NCI-H345 (cell line): ENCODE measurements at regions not wholly inside any gene's neighbourhood (a gene's known extent, or its start where the extent isn't known, plus 50 kb on each side); places are given as distances from the start of the nearest gene placed in this dataset.

Experiments used
- DNase-seq: peaks from one replicate; lab custom pipeline; 2025; lab: John Stamatoyannopoulos, UW

DNA sequence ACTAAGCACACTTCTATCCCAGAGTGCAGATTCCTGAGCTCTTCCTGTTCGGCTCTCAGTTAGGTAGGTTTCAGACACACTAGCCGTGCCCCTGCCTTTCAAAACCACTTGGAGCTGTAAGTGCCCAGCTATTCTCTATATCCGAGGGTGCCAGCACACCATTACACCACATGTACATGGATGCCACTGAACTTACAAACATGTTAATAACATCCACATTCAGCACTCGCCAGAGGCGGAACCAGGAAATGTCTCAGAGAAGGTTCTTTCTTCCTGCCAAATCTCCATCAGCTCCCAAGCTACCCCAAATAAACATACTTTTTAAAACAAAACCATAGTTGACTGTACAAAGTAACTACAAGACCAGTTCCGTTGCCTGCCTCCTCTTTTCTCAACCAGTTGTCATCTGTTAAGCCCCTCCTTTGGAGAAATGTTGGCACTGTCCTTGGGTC is 78.4 kb upstream of the CTTNBP2NL start:
- no peak for DNase-seq

DNA sequence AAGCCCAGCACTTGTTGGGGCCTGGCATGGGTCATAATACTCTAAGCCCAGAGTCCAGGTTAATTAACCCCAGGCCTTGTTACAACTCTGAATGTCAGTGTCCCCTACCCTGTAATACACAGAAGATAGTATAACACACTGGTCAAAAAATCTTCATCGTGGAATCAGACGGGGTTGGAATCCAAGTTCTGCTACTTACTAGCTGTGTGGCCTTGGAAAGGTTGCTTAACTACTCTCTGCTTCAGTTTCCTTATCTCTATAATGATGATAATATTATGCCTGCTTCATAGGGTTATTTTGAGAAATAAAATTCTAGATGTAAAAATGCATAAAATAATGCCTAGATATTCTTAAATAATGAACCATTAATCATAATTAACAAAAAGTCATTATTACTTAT is 77.8 kb upstream of the CTTNBP2NL start:
- DNase-seq = no peak

DNA sequence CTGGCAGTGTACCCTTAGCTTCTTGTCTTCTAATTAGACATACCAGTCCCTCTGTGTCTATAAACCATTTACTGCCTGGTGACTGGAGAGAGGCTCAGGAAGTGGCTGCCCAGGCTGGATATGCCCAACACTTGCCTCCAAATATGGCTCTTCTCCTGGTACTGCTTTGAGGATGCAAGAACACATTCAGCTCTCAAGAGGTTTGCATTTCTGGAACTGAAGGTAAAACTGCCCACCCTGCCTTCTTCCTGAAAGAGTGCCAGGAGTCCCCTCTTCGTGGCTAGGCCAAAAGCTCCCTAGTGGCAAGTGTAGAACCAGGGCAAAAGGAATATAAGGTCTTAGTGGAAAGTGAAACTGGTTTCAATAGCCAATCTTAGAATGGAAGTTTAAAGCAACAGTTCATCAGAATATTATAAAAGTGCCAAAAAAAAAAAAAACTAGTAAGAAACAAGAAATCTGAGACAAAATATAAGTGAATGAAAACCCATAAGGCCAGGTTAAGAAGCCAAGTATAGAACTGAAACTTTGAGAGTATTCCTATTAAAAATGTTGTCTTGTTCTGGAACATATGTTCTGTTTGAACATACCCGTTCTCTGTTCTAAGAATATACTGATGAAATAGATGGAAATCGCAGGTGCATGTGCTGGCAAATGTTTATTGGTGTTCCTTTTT is 77.2 kb upstream of the CTTNBP2NL start:
- DNase-seq = no peak

GRCh38 chr1:112319371-112320040 is 76.5 kb upstream of the CTTNBP2NL start:
- DNase-seq = no peak

GRCh38 chr1:112320058-112320457 is 76.0 kb upstream of the CTTNBP2NL start:
- DNase-seq = no peak

DNA sequence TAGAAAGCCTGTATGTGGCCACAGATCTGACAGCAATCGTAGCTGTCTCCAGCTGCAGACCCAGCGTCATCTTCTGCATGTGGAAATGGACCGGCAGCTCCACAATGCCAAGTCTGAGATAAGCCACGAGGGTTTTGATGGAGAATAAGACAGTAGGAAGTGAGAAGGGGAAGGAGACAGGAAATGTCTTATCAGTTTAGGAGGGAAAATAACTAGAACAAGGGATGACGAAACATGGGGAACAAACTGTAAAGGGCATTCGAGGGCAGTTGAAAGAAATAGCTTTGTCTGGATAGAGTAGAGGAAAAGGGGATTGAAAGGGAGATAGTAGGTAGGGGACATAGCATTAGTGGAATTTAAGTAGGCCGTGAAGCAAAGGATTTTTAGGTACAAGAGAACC is 74.0 kb upstream of the CTTNBP2NL start:
- no peak for DNase-seq

GRCh38 chr1:112322983-112323678 is 72.9 kb upstream of the CTTNBP2NL start:
- no peak for DNase-seq

- peak; percentile 85 for DNase-seq
Observed at GRCh38 chr1:112325504-112325903, 70.5 kb upstream of the CTTNBP2NL start.

GRCh38 chr1:112328600-112328999 is 67.4 kb upstream of the CTTNBP2NL start:
- DNase-seq = no peak

DNA sequence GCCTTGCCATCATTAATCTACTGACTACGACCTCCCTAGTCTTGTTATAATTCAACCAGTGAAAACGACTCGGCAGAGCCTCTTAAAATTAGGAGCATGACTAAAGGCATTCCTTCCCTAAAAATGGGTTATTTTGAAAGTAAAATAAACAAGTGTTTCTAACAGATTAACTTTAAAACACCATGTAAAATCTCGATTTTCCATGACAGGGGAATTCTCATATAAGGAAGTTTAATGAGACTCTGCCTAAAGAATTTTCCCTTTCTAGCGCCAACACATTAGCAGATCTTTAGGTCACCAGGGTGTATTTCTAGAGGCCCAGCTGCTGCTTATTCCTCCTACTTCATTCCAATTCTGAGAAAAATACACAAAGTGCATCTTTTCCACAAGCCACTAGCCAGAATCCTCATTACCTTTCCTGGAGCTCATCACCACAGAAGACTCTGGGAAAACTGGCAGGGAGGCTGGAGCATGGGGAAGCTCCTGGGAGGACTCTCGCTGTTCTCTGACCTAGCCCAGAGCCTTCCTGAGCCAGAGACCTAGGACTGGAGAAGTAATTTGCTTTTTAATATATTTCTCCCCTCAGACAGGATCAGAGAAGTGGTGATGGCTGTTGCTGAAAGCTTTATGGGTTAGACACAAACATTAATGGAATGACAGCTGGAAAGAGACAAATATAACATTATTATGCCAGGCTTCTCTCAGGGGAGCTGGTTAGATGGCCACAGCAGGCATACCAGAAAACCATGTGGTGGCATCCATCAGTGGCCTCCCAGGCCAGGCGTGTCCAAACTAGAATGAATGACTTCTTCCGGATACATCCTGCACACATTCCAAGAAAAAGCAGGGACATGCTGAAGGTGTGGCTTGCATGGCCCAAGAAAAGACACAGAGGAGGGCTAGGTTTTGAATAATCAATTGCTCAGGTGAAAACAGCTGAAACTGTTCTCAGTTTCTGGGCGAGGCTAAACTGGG is 63.6 kb upstream of the CTTNBP2NL start:
- no peak for DNase-seq

DNA sequence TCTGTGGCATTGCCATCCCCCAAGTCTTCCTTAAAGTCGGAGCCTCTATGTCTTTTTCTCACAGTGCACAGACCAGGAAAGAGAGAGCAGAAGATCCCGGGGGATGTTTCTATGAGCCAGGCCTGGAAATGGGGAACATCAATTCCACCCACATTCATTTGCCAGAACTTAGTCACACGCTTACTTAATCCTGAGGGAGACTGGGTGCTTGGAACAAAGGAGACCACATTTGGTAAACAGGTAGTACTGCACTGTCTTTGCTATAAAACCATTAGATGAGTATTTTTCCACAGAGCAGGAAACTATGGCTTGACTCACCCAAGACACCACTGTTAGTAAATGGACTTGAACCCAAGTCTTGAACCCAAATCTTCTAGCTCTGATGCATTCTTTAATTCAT is 60.7 kb upstream of the CTTNBP2NL start:
- no peak for DNase-seq

- DNase-seq = peak; percentile 6
Observed at GRCh38 chr1:112337028-112337531, 58.9 kb upstream of the CTTNBP2NL start.

DNA sequence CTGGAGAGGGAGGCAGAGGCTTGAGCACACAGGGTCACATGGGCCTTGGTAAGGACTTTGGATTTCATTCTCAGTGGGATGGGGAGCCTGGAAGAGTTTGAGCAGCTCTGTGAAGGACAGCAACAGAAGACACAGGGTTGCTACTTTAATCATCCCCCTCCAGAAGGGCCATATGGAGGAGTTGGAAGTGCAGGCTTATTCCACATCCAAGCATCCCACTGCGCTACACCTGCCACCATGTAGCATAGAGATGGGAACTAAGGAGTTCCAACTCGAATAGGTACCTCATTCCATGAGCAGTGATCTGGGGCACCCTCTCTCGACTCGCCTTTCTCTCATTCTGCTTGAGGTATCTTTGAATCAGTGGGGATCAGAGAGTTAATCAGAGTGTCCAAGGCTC is 54.0 kb upstream of the CTTNBP2NL start:
- no peak for DNase-seq

DNA sequence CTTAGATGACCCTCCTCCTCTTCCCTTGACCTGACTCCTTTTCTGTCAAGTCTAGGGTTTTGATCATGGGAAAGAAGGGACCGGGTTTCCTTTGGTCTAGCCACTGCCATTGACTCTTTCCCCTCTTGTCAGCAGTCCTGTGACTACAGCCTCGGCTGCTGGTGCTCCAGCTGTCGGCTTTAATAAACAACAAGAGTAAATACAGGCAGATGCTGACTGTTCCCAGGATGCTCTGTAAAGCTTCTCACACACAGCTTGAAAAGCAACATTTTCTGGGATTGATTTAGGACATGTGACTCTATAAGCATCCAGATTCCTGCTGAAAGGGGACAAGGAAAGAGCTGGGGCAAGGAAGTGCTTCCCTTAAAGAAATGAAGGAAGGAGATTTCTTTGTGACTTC is 53.5 kb upstream of the CTTNBP2NL start:
- peak; percentile 23 for DNase-seq

DNA sequence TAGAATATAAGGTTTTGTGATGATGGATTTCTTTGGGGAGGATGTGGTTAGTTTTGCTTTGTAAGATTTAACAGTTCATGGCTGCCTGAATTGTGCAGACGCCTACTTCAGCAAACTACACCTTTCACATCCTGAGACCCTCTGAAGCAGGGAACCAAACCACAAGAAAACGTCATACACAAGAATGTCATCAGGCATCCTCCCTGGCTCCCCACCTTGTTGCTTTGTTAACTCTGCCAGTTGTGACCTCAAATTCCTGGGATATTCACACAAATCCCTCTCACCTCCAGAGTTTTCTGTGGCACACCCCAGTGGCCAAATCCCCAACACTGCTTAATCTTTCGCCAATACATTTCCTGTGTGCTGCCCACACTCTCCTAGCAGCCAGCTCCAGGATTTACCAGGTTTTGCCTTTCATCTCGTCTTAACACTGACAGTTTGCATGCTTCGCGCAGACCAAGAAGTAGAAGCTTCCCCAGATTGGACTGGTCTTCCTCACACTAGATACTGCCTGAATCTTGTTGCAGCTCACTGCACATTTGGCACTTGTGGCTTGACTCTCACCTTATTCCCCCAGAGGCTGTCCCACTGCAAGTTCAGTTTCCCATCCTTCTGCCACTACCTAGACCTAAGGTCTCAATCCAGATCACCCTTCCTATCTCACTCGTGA is 51.1 kb upstream of the CTTNBP2NL start:
- no peak for DNase-seq
